Transverse colon (tissue), 4 donors: ENCODE measurements at regions not wholly inside any gene's neighbourhood (a gene's known extent, or its start where the extent isn't known, plus 50 kb on each side); places are given as distances from the start of the nearest gene placed in this dataset.

ENCODE experiments used
- DNase-seq: peaks from one replicate; pipeline ENCODE4 v3.0.0-alpha.2; 2019
- H3K27ac ChIP-seq, 4 donors: fragments of 200-600 bp; sonication (generic); 2 replicates each; pipeline ENCODE4 v1.5.1; 2016 to 2018; ENCODE audit warnings: inconsistent platforms in 4 of 4
- H3K27me3 ChIP-seq: fragments of 200-600 bp; sonication (generic); 2 replicates; pipeline ENCODE4 v1.5.1; 2017; ENCODE audit warnings: inconsistent platforms
- H3K36me3 ChIP-seq, 4 donors: fragments of 200-600 bp; sonication (generic); 2 replicates each; pipeline ENCODE4 v1.5.1; 2017 to 2019; ENCODE audit warnings: inconsistent platforms in 4 of 4
- H3K4me1 ChIP-seq, 4 donors: fragments of 200-600 bp; sonication (generic); 2 replicates each; pipeline ENCODE4 v1.5.1; 2017 to 2020; ENCODE audit warnings: inconsistent platforms in 4 of 4
- H3K4me3 ChIP-seq, 4 donors: fragments of 200-600 bp; sonication (generic); 1 replicate in 1 of 4; 2 replicates in 3 of 4; pipeline versions ENCODE4 v1.5.1 to v1.6.1; 2017 to 2019; ENCODE audit warnings: inconsistent platforms in 4 of 4
- H3K9me3 ChIP-seq, 2 donors: fragments of 200-600 bp; sonication (generic); 2 replicates each; pipeline ENCODE4 v1.5.1; 2017 to 2019; ENCODE audit warnings: inconsistent platforms in 2 of 2
- EP300 ChIP-seq: sonication (generic); formaldehyde crosslinking; IDR thresholded peaks from one replicate; pipeline ENCODE4 v1.6.1; 2017; ENCODE audit warnings: antibody characterized with exemption, low read depth
- POLR2A ChIP-seq: fragments of 450-650 bp; IDR thresholded peaks from one replicate; pipeline ENCODE4 v1.6.1; 2016; ENCODE audit warnings: antibody characterized with exemption, mild to moderate bottlenecking, moderate library complexity
- POLR2AphosphoS5 ChIP-seq, 3 donors: sonication (generic); formaldehyde crosslinking; IDR thresholded peaks; one replicate each; pipeline ENCODE4 v1.6.1; 2016; ENCODE audit warnings: antibody characterized with exemption in 3 of 3
- WGBS, 2 donors: methylation state at CpG; one replicate each; pipeline ENCODE4 v1.1.5; 2018; ENCODE audit warnings: low coverage in 1 of 2; 5-methylcytosine and 5-hydroxymethylcytosine counted together
- in situ Hi-C, 4 donors: fragments of 200-750 bp; cut with MboI; loops; one replicate each; pipeline versions ENCODE4 v1.15.0 to v1.15.1; 2017; ENCODE audit warnings: low sequenced_read_pairs in 3 of 4, low pct_ligation_motif_present in 1 of 4, low pct_unique_long_range_greater_than_20kb in 1 of 4
- intact Hi-C: fragments of 100-400 bp; cut with DNase I; formaldehyde crosslinking; loops from one replicate; pipeline ENCODE4 v1.15.1; 2023; ENCODE audit warnings: low total_unique reads
- TF ChIP-seq, protein P1 (sequence below), 5 experiments: fragments of 200-600 bp in 3 of 5; fragments of 450-650 bp in 2 of 5; sonication (generic) in 3 of 5; IDR thresholded peaks; 1 replicate in 2 of 5; 2 replicates in 3 of 5; pipeline ENCODE4 v1.5.1; 2016 to 2017; ENCODE audit warnings: antibody characterized with exemption in 5 of 5, inconsistent platforms in 3 of 5, mild to moderate bottlenecking in 2 of 5, moderate library complexity in 1 of 5

DNA sequence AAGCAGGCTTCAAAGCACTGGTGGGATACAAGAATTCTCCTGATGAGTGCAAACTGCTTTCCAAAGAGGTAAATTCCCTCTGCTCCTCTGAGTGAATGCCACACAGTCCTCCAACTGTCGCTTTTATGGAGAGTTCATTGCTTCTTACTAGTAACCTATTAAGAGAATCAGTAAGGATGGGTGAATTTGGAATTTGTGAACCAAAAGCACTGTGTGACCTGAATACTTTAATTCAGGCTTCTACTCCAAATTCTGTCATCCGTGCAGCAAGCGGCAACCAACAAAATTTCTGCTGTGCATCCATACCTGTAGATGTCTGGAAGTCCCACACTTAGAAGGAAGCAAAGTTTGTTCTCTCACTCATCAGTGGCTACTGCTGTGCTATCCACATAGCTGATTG is 66.7 kb upstream of the SNRK start:
- Histone ChIP-seq H3K36me3 (no peaks in the 10 kb centered on the region), H3K4me3 (no peak overlapping the region), H3K27me3 (no peaks in the 10 kb centered on the region), H3K9me3 (no peaks in the 10 kb centered on the region), H3K4me1 (no peaks in the 10 kb centered on the region), H3K27ac (no peak overlapping the region)
- WGBS, 2 donors = 92 to 100% methylated on average over 1 to 3 of the region's 3 CpGs
- intact Hi-C loops = no loop called here
- no peak for DNase-seq
- in situ Hi-C loops = loop anchor here in 1 of 4 donors (10.0 kb wide), 1 partner anchor 285 kb away; no protein-coding TSS in a partner anchor
- TF ChIP-seq, protein P1, sequence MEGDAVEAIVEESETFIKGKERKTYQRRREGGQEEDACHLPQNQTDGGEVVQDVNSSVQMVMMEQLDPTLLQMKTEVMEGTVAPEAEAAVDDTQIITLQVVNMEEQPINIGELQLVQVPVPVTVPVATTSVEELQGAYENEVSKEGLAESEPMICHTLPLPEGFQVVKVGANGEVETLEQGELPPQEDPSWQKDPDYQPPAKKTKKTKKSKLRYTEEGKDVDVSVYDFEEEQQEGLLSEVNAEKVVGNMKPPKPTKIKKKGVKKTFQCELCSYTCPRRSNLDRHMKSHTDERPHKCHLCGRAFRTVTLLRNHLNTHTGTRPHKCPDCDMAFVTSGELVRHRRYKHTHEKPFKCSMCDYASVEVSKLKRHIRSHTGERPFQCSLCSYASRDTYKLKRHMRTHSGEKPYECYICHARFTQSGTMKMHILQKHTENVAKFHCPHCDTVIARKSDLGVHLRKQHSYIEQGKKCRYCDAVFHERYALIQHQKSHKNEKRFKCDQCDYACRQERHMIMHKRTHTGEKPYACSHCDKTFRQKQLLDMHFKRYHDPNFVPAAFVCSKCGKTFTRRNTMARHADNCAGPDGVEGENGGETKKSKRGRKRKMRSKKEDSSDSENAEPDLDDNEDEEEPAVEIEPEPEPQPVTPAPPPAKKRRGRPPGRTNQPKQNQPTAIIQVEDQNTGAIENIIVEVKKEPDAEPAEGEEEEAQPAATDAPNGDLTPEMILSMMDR (IDR thresholded peaks at IDR 0.05) = no peak
- TF ChIP-seq POLR2AphosphoS5 (IDR thresholded peaks at IDR 0.05) (no peak), EP300 (no peak), POLR2A (no peak)

DNA sequence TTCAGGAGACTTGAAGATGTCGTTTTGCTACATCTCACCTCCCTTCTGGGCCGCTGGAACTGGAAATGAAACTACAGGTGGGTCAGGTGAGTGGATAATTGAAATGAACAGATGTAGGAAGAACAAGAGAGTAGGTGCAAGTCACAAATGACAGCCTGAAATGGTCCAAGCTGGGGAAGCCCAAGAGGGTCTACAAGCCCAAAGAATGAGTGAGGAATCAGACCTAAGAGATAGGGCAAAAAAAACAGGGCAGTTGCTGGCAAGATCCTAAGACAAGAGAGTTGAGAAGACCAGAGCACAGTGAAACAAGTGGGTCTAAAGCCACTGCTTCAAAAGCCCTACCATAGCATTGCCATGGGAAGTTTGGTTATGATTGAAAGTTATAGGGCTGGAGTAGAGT is 67.4 kb upstream of the SNRK start:
- no peaks in the 10 kb centered on the region for H3K36me3 ChIP-seq
- no peak for TF ChIP-seq EP300
- H3K4me1 ChIP-seq = no peaks in the 10 kb centered on the region
- in situ Hi-C loops (no loop called here), intact Hi-C loops (no loop called here)
- no peak overlapping the region for H3K27ac ChIP-seq
- H3K27me3 ChIP-seq = no peaks in the 10 kb centered on the region
- H3K9me3 ChIP-seq = no peaks in the 10 kb centered on the region
- no peak overlapping the region for H3K4me3 ChIP-seq
- no peak for DNase-seq
- 66 to 67% methylated on average over 1 to 2 of the region's 2 CpGs for WGBS, 2 donors

DNA sequence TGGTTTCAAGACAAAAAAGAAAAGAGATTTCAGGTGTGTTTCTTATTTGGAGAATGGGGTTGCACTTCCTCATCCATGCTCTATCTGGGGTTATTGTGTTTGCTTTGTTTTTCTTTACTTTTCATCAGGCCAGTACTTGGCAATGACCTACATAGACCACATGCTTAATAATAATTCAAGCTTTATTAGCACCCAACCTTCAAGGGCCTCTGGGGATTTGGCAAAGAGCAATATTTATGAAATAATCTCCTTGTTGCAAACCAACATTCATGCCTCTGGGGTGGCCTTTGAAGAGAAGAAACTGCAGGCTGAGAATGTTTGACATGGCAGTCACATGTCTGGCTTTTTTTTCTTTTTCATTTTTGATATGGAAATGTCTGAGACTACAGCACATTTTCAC is 68.2 kb upstream of the SNRK start:
- in situ Hi-C loops = no loop called here
- TF ChIP-seq POLR2A = no peak
- no peak for TF ChIP-seq EP300
- TF ChIP-seq, protein P1 (IDR thresholded peaks at IDR 0.05) = no peak
- TF ChIP-seq POLR2AphosphoS5 (IDR thresholded peaks at IDR 0.05) = no peak

DNA sequence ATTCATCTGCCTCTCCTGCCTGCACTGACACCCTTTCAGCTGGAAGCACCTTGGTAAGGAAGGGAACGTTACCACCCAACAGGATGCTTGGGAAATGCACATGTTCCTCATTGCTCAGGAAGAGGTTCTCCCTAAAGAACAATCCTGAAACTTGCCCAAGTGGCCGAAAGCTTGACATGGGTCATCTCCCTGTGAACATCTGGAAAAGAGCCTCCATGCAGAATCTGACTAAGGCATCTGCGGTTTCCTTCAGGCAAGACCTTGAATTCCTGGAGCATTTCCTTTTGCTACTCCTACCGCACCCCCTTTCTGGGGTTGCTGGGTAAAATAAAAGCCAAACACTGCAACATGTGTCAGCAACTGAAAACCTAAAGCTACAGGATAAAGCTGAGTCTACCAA is 68.7 kb upstream of the SNRK start:
- no peak overlapping the region for H3K4me3 ChIP-seq
- in situ Hi-C loops (no loop called here), intact Hi-C loops (no loop called here)
- DNase-seq = no peak
- no peaks in the 10 kb centered on the region for H3K4me1 ChIP-seq
- H3K27ac ChIP-seq = no peak overlapping the region
- WGBS, 2 donors = 86 to 100% methylated on average over 2 to 4 of the region's 4 CpGs
- no peaks in the 10 kb centered on the region for H3K9me3 ChIP-seq
- H3K36me3 ChIP-seq = no peaks in the 10 kb centered on the region
- H3K27me3 ChIP-seq = no peaks in the 10 kb centered on the region
- TF ChIP-seq, protein P1 (IDR thresholded peaks at IDR 0.05) = no peak
- no peak for TF ChIP-seq EP300
- TF ChIP-seq POLR2A = no peak
- TF ChIP-seq POLR2AphosphoS5 (IDR thresholded peaks at IDR 0.05) = no peak

More for the DNA sequence above, 68.2 kb upstream of the SNRK start:
- DNase-seq = no peak
- no peak overlapping the region for H3K27ac ChIP-seq
- H3K9me3 ChIP-seq = no peaks in the 10 kb centered on the region
- intact Hi-C loops = no loop called here
- H3K4me1 ChIP-seq = no peaks in the 10 kb centered on the region
- H3K4me3 ChIP-seq = no peak overlapping the region
- no peaks in the 10 kb centered on the region for H3K27me3 ChIP-seq
- H3K36me3 ChIP-seq = no peaks in the 10 kb centered on the region

DNA sequence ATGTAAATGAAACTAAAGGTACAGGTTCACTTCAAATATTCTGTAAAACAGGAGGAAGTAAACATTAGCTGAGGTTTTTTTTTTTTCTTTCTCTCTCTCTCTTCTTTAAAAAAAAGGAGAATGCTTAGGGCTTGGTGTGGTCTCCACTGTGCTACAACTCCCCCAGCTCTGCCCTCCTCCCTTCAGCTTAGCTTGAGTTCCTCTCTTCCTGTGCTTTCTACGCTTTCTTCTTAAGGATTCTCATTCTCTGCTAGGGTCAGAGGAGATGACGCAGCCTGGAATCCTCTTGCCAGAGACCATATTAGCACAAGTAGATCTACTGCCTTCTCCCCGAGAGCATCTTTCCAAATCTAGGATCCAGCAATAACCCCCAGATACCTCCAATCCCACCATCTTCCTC is 69.1 kb upstream of the SNRK start:
- H3K4me1 ChIP-seq = no peaks in the 10 kb centered on the region
- TF ChIP-seq POLR2AphosphoS5 (IDR thresholded peaks at IDR 0.05) = no peak
- TF ChIP-seq EP300 = no peak
- no peak for TF ChIP-seq POLR2A
- TF ChIP-seq, protein P1 (IDR thresholded peaks at IDR 0.05) = no peak
- in situ Hi-C loops = no loop called here
- no peaks in the 10 kb centered on the region for H3K36me3 ChIP-seq
- no peak for DNase-seq
- H3K27ac ChIP-seq = no peak overlapping the region
- no peaks in the 10 kb centered on the region for H3K9me3 ChIP-seq
- 87 to 94% methylated on average over 3 of the region's 3 CpGs for WGBS, 2 donors
- intact Hi-C loops = no loop called here
- H3K4me3 ChIP-seq = no peak overlapping the region
- no peaks in the 10 kb centered on the region for H3K27me3 ChIP-seq
